Left kidney (tissue), 1 donor: ENCODE measurements at regions not wholly inside any gene's neighbourhood (a gene's known extent, or its start where the extent isn't known, plus 50 kb on each side); places are given as distances from the start of the nearest gene placed in this dataset.
A peak's percentile ranks its signal among the peaks of the same experiment; 100 is the strongest.
"Not testable (repeated sequence)": the region's sequence is repeated elsewhere in the genome, so short reads cannot be mapped to it uniquely, and the experiment has no call there.

Experiments used
- DNase-seq: peaks from one replicate; pipeline ENCODE4 v3.0.0-alpha.2; 2013

DNA sequence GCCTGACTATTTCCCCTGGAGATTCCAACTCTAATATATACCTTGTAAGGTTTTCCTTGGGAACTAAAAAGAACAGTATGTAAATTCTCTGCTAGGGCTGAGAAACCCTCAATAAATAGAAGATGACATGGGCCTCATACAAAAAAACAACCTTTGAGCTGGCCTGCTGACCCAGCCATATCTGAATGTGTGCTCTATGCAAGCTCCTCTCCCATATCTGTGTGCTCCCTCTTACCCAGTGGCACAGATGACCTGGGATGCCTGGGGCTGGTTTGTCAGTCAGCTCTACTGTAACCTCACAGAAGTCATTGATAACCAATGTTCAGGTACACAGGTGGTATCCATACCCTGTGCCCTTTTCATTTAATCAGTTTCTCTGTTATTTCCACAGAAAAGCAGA, 329.2 kb downstream of the SEC16B start:
- DNase-seq: no peak

DNA sequence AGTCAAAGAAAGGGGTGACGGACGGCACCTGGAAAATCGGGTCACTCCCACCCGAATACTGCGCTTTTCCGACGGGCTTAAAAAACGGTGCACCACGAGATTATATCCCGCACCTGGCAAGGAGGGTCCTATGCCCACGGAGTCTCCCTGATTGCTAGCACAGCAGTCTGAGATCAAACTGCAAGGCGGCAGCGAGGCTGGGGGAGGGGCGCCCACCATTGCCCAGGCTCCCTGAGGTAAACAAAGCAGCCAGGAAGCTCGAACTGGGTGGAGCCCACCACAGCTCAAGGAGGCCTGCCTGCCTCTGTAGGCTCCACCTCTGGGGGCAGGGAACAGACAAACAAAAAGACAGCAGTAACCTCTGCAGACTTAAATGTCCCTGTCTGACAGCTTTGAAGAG, 335.7 kb downstream of the SEC16B start:
- not testable (repeated sequence) for DNase-seq

DNA sequence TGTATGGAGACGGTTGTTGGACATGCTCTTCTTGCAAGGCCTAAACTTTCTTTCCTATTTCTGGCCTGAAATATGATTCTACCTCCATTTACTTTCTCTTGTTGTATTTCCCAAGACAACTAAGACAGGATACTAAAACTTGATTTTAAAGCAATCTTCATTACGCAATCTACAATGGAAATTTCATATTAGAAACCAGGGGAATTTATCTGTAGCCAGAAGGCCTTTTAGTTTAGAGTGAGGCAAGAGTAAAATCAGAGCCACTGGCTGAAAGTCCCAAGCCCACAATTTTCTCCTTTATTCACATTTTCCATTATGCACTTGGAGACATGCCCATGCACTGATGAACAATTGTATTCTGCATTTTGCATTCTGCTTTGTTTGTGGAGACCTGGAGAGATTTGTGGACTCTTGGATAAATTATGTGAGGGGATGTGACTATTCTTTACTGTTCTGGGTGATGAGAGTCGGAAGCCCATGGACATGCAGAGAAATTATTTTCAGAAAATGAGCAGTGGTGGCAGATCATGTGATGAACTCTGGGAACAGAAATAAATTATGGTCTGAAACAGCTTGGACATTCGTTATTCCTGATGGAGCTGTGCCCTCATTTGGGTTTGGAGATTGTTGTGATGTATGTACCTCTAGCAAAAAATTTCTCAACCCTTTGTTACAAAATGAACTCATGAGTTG, 336.8 kb downstream of the SEC16B start:
- DNase-seq: no peak

DNA sequence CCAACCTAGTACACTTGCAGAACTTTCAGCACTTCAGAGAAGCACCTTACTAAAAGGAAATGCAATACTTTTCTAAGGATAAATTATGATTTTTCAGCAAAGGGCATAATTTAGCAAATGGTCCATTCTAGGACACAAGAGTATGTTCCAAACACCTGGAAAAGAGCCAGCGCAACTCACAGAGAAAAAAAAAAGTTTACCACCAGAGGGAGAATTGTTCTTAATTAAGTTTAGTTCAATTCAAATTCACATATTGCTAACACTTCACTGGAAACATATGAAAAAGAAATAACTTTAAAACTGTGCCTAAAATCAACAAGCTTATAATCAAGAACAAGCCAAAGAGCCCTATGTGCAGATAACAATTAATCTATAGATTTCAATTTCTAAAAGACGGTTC, 338.1 kb downstream of the SEC16B start:
- DNase-seq: no peak

DNA sequence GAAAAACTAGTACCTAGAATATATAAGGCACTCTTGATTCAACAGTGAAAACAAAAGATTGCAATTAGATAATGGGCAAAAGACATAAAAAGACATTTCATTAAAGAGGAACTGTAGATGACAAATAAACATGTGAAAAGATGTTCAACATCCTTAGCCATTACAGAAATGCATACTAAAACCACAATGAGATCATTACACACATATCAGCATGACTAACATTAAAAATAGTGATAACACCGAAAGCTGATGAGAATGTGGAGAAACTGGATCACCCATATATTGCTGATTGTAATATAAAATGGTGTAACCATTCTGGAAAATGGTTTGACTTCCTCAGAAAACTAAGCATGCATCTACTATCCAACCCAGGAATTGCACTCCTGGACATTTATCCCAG, 340.3 kb downstream of the SEC16B start:
- no peak for DNase-seq

DNA sequence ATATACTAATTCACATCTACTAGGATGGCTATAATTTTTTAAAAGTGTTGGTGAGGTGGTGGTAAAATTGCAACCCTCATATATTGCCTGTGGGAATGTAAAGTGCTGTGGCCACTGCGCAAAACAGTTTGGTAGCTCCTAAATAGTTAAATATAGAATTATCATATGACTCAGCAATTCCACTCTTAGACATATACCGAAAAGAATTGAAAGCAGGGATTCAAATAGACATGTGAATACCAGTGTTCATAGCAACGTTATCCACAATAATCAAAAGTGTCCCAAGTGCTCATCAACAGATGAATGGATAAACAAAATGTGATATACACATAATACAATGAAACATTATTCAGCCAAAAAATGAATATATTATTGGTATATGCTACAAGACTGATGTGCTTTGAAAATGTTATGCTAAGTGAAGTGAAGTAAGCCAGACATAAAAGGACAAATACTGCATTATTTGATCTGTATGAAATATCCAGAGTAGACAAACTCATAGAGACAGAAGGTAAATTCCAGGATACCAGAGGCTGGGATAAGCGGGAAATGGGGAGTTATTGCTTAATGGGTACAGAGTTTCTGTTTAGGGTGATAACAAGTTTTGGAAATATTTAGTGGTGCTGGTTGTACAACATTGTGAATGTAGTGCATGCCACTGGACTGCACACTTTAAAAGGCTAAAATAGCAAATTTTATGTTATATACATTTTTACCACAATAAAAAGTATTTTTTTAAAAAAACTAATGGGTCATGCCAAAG, 342.5 kb downstream of the SEC16B start:
- DNase-seq: no peak

DNA sequence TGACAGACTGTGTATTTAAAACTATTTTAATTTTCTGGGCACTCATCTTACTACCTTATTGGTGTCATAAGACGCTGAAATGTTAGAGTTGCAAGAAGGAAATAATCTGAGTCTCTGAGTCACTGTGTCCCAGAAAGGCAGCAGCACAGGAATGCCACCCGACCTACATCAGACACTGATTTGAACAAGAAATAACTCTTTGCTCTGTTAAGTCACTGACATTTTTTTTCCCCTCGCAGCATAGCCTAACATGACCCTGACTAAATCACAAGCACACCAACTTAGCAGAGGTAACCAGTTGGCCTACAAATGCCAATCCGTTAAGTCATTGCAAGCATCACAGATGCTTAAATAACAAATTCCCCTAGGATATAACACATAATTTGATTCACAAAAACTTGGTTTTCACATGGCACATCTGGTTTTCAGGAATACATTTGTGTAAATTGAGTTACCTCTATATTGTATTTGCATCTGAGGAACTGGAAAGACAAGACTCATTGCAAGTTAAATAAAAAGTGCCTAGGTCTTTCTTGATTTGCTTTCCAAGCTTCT, 349.1 kb downstream of the SEC16B start:
- no peak for DNase-seq

DNA sequence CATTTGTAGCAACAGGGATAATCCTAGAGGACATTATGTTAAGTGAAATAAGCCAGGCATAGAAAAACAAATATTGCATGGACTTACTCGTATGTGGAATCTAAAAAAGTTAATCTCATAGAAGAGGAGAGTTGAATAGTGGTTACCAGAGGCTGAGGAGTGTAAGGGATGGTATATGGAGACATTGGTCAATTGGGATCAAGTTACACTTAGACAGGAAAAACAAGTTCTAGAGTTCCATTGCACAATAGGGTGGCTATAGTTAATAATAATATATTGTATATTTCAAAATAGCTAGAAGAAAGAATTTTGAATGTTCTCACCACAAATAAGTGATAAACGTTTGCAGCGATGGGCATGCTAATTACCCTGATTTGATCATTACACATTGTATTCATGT, 354.6 kb downstream of the SEC16B start:
- no peak for DNase-seq

DNA sequence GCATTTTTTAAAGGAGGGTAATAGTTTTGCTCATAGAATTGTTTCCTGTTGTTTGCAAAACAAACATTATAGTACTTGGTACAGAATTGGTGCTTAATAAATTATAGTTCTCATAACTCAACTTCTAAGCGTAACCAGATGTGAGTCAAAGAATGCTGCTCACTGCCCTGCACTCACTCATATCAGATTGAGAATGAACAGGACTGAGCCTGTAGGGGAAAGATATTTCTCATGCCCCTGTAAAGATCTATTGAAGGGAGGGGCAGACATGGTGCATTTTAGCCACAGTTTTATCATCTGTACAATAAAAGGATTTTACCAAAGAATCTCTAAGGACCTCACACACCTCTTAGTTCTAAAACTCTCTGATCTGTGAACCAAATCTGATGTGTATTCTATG, 358.5 kb downstream of the SEC16B start:
- DNase-seq: no peak

DNA sequence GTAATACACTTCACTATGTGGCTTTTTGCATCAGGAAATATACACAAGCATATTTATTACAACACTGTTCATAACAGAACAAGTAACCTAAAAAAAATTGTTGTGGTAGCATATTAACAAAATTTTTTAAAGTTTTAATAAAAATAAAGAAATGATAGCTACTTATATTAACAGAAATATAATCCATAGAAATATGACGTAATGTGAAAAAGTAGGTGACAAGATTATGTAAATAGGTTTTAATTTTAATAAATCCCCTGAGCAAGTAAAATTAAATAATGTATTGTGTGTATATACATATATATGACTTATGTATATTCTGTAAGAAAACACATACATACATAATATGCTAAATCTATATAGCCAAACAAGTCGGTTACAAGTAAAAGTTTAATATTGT, 359.9 kb downstream of the SEC16B start:
- DNase-seq: no peak

DNA sequence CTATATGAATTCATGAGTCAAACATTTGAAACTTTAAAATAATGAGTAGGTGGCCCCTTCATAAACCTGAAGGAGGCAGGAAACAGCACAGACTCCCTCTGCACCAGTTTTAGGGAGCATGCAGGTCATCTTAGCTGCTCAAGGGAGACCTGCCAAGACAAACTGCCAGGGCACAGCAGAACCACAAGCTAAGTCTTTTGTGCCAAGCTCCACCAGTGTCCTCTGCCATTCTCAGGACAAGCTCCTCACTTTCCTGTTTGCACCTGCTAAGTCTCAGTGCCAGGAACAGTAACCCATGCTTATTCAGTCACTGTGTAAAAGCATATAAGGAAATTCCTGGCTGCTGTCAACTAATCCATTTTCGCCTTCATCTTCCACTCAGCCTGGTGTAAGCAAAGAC, 368.9 kb downstream of the SEC16B start:
- DNase-seq: no peak

DNA sequence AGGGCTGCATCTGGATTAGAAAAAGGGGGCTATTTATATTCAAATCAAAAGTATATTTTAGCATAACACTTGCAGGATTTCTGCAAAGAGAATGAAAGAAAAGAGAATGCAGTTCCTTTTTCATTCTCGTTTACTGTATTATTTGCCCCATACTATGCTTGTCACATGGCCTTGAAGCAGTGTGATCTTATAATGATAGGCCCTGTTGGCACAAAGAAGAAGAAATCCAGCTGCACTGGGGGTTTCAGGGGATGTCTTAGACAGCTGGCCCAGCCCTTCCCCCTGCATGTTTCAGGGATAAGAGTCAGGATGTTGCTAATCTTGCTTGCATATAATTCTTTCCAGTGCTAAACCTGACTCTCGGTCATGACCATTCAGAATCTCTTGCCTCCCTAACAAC, 369.5 kb downstream of the SEC16B start:
- DNase-seq: no peak

DNA sequence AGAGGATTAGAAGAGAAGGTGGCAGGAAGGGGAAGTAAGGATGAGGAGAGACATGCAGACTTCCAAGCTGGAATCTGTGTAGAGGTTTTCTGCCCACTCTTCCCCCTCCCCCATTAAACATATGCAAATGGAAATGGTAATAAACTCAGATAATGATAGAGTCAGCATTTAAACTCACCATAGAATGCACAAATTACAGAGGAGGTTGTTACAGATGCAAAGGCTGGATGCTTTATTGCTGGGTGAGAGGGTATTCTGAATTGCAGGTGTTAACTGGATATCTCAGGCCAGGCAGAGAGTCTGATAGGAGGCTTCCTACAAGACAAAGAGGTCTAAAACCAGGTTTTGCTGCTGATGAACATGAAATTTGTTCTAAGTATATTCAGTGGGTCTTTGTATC, 372.5 kb downstream of the SEC16B start:
- DNase-seq: no peak

DNA sequence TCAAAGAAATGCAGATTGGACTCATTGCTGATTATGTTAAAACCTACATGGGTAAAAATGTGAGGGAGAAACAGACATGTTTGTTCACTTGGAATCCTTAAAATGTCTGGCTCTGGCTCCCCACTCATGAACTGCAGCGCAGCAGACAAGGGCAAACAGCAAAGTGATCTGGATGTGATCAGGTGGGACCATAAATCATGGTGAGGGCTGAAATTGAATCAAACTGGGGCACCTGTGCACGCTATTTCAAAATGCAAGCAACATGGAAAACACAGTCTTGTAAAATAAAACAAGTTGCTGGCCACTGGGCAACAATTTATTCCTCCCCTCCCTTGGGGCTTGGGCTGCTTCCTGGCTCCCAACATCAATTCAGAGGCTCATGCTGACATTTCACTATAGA, 373.4 kb downstream of the SEC16B start:
- DNase-seq: no peak

DNA sequence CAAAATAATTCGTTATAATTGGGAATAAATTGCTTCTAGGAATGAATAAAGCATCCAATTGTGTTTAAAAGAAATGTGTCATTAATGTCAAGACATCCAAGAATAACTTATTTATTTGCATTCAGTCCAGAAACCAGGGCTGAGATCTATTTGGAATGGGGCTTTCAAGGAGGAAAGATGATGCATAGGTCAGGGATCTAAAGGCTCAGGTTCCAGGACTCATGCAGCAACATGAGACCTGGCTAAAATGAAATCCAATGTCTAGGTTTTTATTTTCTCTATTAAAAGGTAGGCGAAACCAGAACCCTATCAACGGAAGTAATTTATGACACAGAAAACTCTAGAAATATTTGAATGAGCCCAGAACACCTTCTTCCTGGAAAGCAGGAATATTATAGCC, 376.8 kb downstream of the SEC16B start:
- DNase-seq: no peak

DNA sequence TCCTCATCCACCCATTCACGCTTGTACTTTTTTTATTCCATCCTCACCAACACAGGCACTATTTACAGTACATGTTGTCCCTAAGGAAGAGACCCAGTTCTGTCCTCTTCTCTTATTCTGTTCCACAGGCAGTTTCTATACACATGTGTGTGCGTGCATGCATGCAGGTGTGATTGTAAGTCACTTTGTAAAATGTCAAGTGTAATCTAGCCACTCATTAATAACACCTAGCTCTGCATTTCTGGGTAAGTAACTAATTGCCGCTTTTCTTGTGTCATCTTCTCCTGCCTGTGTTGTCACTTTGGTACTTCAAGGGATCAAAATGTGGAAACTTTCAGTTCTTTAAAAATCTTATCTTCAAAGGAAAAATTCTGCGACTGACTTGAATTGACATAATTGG, 377.2 kb downstream of the SEC16B start:
- DNase-seq: no peak

DNA sequence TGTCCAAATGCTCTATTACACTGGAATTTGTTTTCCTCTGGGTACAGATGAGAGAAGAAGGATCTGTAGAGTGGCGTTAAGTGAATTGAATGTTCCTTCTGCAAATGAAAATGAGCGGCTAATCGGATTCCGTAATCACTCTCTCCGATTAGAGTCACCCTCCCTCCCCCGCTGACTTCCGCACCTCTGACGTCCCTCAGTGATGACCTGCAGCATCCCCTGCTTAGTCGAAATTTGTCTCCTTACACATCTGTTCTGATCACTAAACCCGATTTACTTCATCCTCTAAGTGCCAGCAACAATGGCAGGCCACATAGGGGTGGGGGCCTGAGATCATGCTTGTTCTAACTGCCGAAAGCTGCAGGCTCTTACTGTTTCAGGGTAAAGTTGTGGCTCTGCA, 378.7 kb downstream of the SEC16B start:
- DNase-seq: no peak

DNA sequence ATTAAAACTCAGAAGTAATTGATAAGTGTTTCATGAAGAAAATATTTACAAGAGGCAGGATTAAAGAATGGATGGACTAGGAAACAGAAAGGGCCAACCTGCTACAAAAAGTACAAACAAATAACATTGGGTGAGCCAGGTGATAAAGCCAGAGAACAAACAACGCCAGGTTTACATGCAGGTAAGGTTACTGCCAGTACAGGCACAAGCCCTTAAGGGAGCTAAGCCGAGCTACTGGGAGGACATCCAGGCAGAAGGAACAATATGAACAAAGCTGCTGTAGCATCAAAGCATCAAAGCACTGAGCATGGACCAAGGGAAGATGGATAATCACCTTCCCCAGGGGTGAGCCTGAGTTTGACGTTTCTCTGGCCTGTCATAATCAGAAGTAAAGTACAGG, 380.7 kb downstream of the SEC16B start:
- DNase-seq: no peak

DNA sequence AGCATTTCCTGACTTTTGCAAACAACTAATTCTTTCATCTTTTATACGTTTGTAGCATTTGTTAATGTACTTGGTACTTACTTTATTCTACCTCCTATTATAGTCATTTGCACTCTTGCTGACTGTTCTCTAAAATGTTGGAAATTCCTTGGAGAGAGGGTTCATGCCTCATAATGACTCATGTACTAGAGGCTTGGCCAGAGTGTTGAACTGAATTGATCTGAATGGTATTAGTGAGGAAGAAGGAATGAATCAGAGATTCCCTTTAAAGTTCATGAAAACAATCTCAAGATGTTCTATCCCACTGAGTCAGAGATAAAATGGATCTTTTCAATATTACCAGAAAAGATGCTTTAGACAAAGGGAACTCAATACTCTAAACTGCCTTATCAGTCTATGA, 383.4 kb downstream of the SEC16B start:
- DNase-seq: no peak

DNA sequence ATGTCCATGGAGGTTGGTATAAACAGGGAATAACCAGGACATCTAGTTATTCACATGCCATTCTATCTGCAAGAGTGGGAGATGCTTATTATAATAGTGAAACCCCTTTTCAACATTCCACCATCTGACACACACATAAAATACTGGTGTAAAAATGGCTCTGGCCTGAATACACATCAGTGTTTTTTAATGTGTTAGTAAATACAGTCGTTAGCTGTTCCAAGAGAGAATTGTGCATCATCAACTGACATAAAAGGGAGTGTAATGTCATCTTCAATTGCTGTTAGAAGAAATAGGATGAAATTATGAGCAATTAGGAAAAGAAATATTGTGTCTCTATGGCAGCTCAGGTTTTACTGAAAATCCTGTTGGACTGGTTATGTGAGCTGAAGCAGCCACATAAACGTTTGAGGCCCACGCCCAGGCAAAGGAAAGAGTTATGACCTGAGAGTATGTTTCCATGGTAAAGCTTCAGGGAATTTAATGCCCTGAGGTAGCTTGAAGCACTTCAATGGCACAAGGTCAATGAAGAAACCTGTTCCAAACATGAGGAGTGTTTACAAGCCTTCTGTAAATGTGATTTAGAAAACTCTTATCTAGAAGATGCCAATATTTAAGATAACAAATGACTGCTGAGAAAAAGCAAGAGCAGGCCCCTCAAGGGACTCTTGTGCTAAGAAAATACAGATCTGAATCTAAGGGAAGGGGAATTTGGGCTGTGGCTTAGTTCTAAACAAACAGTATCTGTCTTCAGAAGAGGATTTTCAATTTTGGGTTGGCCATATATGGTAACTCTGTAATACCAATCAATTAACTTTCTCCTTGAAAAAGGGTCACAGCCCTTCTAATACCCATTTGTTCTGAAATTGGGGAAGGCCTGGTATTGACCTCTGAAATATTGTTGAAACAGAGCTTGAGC, 384.3 kb downstream of the SEC16B start:
- peak; percentile 65 for DNase-seq

DNA sequence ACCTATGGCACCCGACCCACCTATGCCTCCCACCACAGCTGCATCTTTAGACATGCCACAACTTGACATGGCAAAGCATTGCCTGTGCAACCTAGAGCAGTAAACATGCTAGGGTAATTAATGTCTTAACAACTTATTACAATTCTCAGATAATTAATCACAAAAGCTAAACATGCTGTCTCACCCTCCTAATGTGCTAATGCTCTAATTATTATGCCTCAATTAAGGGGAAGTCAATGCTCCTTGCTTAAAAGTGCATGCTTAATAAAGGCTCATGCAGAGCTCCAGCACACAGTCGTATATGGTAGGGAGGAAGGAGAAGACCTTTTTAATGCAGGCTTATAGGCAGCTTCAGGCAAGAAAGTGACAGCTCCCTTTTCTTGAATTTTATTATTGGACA, 396.0 kb downstream of the SEC16B start:
- no peak for DNase-seq

DNA sequence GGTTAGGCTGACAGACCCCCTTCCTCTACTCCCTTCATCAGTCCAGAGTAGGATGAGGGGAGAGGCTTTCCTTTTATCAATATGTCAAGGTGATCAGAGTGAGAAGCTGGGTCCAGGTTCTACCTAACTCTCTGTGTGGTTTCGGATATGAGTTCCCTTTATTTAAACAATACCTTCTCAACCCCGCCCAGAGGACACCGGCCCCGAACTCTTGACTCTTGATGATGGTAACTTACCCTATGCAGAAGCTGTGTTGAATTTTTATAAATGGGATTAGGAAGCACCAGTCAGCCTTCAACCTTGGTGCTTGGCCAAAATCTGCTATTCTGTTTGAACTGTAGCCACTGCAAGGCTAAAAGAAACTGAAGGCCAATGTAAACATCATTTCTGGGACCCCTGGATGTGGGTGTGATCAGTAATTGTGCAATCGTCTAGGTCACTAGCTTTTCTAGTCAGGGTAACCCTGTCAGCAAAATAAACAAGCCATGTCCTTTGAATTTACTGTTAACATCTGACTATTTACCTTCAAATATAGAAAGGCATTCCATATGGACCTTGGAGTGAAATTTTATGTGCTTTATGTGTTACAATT, 398.3 kb downstream of the SEC16B start:
- DNase-seq: no peak
